ENCODE measurements at regions not wholly inside any gene's neighbourhood (a gene's known extent, or its start where the extent isn't known, plus 50 kb on each side); places are given as distances from the start of the nearest gene placed in this dataset.
A peak's percentile ranks its signal among the peaks of the same experiment; 100 is the strongest.

DNA sequence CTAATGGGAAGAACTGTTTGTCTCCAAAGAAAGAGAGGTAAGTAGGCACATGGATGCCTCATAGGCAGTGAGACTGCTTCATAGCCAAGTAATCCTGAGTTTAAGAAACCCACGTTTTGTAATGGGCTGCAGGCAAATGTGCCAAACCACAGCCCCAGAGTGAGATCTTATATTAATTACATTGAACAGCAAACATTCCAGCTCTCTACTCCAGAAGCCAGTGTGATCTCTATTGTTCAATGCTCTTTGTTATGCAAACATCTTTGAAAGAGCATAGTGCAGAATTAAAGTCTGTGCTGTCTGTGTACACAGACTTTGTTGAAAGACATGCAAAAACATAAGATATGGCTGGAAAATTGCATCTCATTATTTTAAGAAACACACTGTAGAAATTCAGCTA is 720.8 kb upstream of the REG3G start:
- no peaks in the 10 kb centered on the region for H3K9me3 ChIP-seq
- no peak for TF ChIP-seq POLR2A (IDR thresholded peaks at IDR 0.05)
- TF ChIP-seq, protein P1, sequence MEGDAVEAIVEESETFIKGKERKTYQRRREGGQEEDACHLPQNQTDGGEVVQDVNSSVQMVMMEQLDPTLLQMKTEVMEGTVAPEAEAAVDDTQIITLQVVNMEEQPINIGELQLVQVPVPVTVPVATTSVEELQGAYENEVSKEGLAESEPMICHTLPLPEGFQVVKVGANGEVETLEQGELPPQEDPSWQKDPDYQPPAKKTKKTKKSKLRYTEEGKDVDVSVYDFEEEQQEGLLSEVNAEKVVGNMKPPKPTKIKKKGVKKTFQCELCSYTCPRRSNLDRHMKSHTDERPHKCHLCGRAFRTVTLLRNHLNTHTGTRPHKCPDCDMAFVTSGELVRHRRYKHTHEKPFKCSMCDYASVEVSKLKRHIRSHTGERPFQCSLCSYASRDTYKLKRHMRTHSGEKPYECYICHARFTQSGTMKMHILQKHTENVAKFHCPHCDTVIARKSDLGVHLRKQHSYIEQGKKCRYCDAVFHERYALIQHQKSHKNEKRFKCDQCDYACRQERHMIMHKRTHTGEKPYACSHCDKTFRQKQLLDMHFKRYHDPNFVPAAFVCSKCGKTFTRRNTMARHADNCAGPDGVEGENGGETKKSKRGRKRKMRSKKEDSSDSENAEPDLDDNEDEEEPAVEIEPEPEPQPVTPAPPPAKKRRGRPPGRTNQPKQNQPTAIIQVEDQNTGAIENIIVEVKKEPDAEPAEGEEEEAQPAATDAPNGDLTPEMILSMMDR (IDR thresholded peaks at IDR 0.05), result no peak

DNA sequence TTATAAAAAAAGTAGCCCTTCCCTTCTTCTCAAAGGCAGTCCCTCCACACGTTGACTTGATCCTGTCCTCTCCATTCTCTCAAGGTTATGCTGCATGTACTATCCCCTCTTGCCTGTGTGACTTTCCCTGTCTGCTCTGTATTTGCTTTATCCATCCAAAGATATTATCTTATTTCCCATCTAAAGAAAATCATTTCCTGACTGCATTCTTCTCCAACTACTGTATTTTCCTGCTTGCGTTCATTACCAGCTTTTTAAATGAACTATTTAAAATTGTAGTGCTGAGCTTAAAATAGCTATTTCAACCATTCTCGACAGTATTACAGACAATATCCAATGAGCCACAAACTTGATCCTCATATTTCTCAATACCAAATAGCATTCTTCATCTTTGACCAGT is 716.0 kb upstream of the REG3G start:
- Histone ChIP-seq H3K36me3 (no peaks in the 10 kb centered on the region), H3K4me3 (no peak overlapping the region), H3K4me1 (no peaks in the 10 kb centered on the region), H3K9me3 (no peaks in the 10 kb centered on the region), H3K27me3 (no peaks in the 10 kb centered on the region), H3K27ac (no peak overlapping the region)
- DNase-seq, result no peak
- TF ChIP-seq POLR2A (IDR thresholded peaks at IDR 0.05), result no peak
- TF ChIP-seq, protein P1 (IDR thresholded peaks at IDR 0.05), result no peak

More for the DNA sequence above, 720.8 kb upstream of the REG3G start:
- Histone ChIP-seq H3K4me1 (no peaks in the 10 kb centered on the region), H3K4me3 (no peak overlapping the region), H3K27me3 (no peaks in the 10 kb centered on the region), H3K27ac (no peak overlapping the region), H3K36me3 (no peaks in the 10 kb centered on the region)
- no peak for DNase-seq

DNA sequence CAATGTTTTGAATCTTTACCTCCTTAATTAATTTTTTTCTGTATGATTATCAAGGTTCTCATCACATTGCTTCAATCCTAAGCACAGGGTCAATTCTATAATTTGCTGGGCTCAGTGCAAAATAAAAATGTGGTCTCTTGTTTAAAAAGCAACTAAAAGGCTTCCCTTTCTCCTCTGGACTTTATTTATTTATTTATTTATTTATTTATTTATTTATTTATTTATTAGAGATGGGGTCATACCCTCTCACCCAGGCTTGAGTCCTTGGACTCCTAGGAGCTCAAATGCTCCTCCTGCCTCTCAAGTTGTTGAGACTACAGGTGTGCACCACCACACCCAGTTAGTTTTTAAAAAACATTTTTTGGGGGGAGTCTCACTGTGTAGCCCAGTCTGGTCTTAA is 710.1 kb upstream of the REG3G start:
- Histone ChIP-seq H3K9me3 (no peaks in the 10 kb centered on the region), H3K27me3 (no peaks in the 10 kb centered on the region), H3K36me3 (no peaks in the 10 kb centered on the region), H3K4me3 (no peak overlapping the region), H3K4me1 (no peaks in the 10 kb centered on the region), H3K27ac (no peak overlapping the region)
- TF ChIP-seq POLR2A (IDR thresholded peaks at IDR 0.05), result no peak
- TF ChIP-seq, protein P1 (IDR thresholded peaks at IDR 0.05), result no peak
- DNase-seq, result no peak

DNA sequence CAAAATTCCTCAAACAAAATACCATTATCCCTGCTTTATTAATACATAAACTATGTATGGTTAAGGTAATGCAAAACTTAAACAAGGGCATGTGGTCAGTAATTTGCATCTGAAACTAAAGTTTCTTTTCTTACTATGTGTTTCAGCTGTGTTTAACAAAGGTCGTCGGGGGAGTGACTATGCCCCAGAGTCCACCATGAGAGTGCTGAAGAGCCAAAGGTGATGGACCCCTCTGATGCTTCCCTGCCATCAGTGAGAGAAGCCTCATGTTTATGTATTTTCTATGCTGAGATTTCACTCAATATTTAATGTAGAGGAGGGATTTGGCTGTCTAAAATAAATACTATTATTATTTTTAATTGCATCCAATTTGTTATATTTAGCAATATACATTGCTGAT is 707.2 kb upstream of the REG3G start:
- Histone ChIP-seq H3K4me3 (no peak overlapping the region), H3K36me3 (no peaks in the 10 kb centered on the region), H3K27ac (no peak overlapping the region), H3K4me1 (no peaks in the 10 kb centered on the region), H3K27me3 (no peaks in the 10 kb centered on the region), H3K9me3 (no peaks in the 10 kb centered on the region)
- TF ChIP-seq, protein P1 (IDR thresholded peaks at IDR 0.05), result no peak
- TF ChIP-seq POLR2A (IDR thresholded peaks at IDR 0.05), result no peak
- no peak for DNase-seq

DNA sequence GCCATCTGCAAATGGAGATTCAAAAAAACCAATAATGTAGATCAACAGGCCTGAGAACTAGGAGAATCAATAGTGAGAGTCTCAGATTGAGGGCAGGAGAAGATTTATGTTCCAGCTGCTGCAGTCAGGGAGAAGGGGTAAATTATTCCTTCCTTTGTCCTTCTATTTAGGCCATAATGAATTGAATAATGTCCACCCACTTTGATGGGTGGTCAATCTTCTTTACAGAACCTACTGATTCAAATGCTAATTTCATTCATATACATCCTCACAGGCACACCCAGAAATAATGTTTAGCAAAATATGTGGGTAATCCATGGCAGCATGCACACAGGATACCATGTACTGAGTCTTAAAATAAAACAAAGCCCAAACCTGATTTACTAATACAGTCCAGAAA is 695.3 kb upstream of the REG3G start:
- no peak for TF ChIP-seq POLR2A (IDR thresholded peaks at IDR 0.05)
- TF ChIP-seq, protein P1 (IDR thresholded peaks at IDR 0.05), result no peak

DNA sequence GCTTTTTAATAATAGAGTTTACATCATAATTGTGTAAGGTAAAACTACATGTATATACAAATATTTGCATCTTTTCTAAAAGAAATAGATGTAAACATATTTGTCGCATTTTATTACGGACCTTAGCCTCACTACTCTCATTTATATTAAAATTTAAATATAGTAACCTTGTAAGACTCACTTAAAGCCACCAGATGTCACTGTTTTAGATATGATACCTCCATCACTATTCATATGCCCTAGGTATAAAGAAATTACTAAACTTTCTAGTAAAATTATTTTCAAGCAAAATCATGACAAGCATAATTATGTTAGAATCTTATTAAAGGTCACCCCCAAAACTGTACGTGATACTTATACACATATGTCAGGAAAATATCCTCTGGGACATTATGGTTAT is 674.3 kb upstream of the REG3G start:
- H3K4me1 ChIP-seq, result no peaks in the 10 kb centered on the region
- H3K9me3 ChIP-seq, result no peaks in the 10 kb centered on the region
- H3K27me3 ChIP-seq, result no peaks in the 10 kb centered on the region
- no peak overlapping the region for H3K4me3 ChIP-seq
- DNase-seq, result no peak
- no peaks in the 10 kb centered on the region for H3K36me3 ChIP-seq
- TF ChIP-seq, protein P1 (IDR thresholded peaks at IDR 0.05), result peak in 3 of 6 experiments; percentile 12 to 18 (median 13)
- TF ChIP-seq POLR2A (IDR thresholded peaks at IDR 0.05), result no peak
- H3K27ac ChIP-seq, result no peak overlapping the region

More for the DNA sequence above, 695.3 kb upstream of the REG3G start:
- no peak for DNase-seq
- Histone ChIP-seq H3K27ac (no peak overlapping the region), H3K27me3 (no peaks in the 10 kb centered on the region), H3K36me3 (no peaks in the 10 kb centered on the region), H3K4me3 (no peak overlapping the region), H3K4me1 (no peaks in the 10 kb centered on the region), H3K9me3 (no peaks in the 10 kb centered on the region)
